Activated T-cell treated with anti-CD3 and anti-CD28 coated beads, Interleukin-2, amount 50 U/mL, for 4 hours (primary cell): ENCODE measurements at regions not wholly inside any gene's neighbourhood (a gene's known extent, or its start where the extent isn't known, plus 50 kb on each side); places are given as distances from the start of the nearest gene placed in this dataset.
A peak's percentile ranks its signal among the peaks of the same experiment; 100 is the strongest.

Experiments used
- ATAC-seq, 2 donors: fragments of 200-7000 bp; cut with Tn5 transposase; one replicate each; pipeline ENCODE4 v1.10.0; 2021
- DNase-seq: peaks from one replicate; pipeline ENCODE4 v3.0.0-alpha.2; 2020
- H3K27me3 Mint-ChIP-seq: one replicate; pipeline ENCODE4 v1.8.0; 2021; ENCODE audit warnings: low read depth, mixed read lengths
- H3K36me3 Mint-ChIP-seq: one replicate; pipeline ENCODE4 v1.8.0; 2022; ENCODE audit warnings: mixed read lengths; ENCODE audit not compliant: insufficient read depth
- H3K4me1 Mint-ChIP-seq: one replicate; pipeline ENCODE4 v1.8.0; 2021; ENCODE audit warnings: low read depth, mixed read lengths
- H3K4me3 Mint-ChIP-seq: one replicate; pipeline ENCODE4 v1.8.0; 2021; ENCODE audit warnings: mild to moderate bottlenecking, moderate library complexity, mixed read lengths
- H3K9me3 Mint-ChIP-seq: one replicate; pipeline ENCODE4 v1.8.0; 2021; ENCODE audit warnings: mixed read lengths

GRCh38 chr1:10924030-10924429, 88.4 kb upstream of the TARDBP start:
- no peak for DNase-seq
- ATAC-seq = no peak
- H3K4me1 Mint-ChIP-seq = no peaks in the 10 kb centered on the region
- no peak overlapping the region for H3K4me3 Mint-ChIP-seq
- H3K36me3 Mint-ChIP-seq = no peaks in the 10 kb centered on the region
- H3K27me3 Mint-ChIP-seq = peaks cover 8% of the 10 kb centered on the region
- no peaks in the 10 kb centered on the region for H3K9me3 Mint-ChIP-seq

- no peak for DNase-seq
- no peaks in the 10 kb centered on the region for H3K9me3 Mint-ChIP-seq
- H3K36me3 Mint-ChIP-seq = no peaks in the 10 kb centered on the region
- peaks cover 10% of the 10 kb centered on the region for H3K4me1 Mint-ChIP-seq
- ATAC-seq = no peak
- H3K4me3 Mint-ChIP-seq = no peak overlapping the region
- peaks cover 7% of the 10 kb centered on the region for H3K27me3 Mint-ChIP-seq
Measured at GRCh38 chr1:10928654-10929053, 83.8 kb upstream of the TARDBP start.

- Mint-ChIP-seq H3K9me3 (no peaks in the 10 kb centered on the region), H3K36me3 (no peaks in the 10 kb centered on the region), H3K4me3 (no peak overlapping the region), H3K27me3 (peaks cover 3% of the 10 kb centered on the region), H3K4me1 (peaks cover 11% of the 10 kb centered on the region)
- ATAC-seq (peak; percentile 79 to 88), DNase-seq (no peak)
Measured at GRCh38 chr1:10932088-10932487, 80.4 kb upstream of the TARDBP start.

- Mint-ChIP-seq H3K9me3 (no peaks in the 10 kb centered on the region), H3K27me3 (peaks cover 5% of the 10 kb centered on the region), H3K4me1 (peaks cover 19% of the 10 kb centered on the region), H3K4me3 (no peak overlapping the region), H3K36me3 (no peaks in the 10 kb centered on the region)
- DNase-seq = no peak
- no peak for ATAC-seq
Measured at GRCh38 chr1:10934150-10934818, 78.2 kb upstream of the TARDBP start.

GRCh38 chr1:10935246-10935645, 77.2 kb upstream of the TARDBP start:
- Mint-ChIP-seq H3K4me1 (peaks cover 28% of the 10 kb centered on the region), H3K9me3 (no peaks in the 10 kb centered on the region), H3K36me3 (no peaks in the 10 kb centered on the region), H3K27me3 (peaks cover 5% of the 10 kb centered on the region), H3K4me3 (no peak overlapping the region)
- no peak for ATAC-seq
- DNase-seq = no peak

- Mint-ChIP-seq H3K36me3 (no peaks in the 10 kb centered on the region), H3K9me3 (no peaks in the 10 kb centered on the region), H3K4me1 (peaks cover 33% of the 10 kb centered on the region), H3K4me3 (no peak overlapping the region), H3K27me3 (peaks cover 5% of the 10 kb centered on the region)
- no peak for DNase-seq
- ATAC-seq = no peak
Measured at GRCh38 chr1:10935724-10936123, 76.7 kb upstream of the TARDBP start.

GRCh38 chr1:10936998-10937901, 75.2 kb upstream of the TARDBP start:
- Mint-ChIP-seq H3K9me3 (no peaks in the 10 kb centered on the region), H3K27me3 (peaks cover 7% of the 10 kb centered on the region), H3K36me3 (no peaks in the 10 kb centered on the region), H3K4me3 (no peak overlapping the region), H3K4me1 (peaks cover 35% of the 10 kb centered on the region)
- ATAC-seq = peak in 1 of 2 donors; percentile 16
- DNase-seq = no peak

- Mint-ChIP-seq H3K4me1 (peaks cover 37% of the 10 kb centered on the region), H3K27me3 (peaks cover 22% of the 10 kb centered on the region), H3K4me3 (peak overlapping the region; percentile 68), H3K36me3 (no peaks in the 10 kb centered on the region), H3K9me3 (no peaks in the 10 kb centered on the region)
- no peak for DNase-seq
- no peak for ATAC-seq
Measured at GRCh38 chr1:10938741-10939417, 73.6 kb upstream of the TARDBP start.

GRCh38 chr1:10939654-10940450, 72.6 kb upstream of the TARDBP start:
- H3K36me3 Mint-ChIP-seq = no peaks in the 10 kb centered on the region
- H3K4me3 Mint-ChIP-seq = peak overlapping the region; percentile 68
- H3K27me3 Mint-ChIP-seq = peaks cover 32% of the 10 kb centered on the region
- peaks cover 41% of the 10 kb centered on the region for H3K4me1 Mint-ChIP-seq
- ATAC-seq (peak; percentile 74 to 79), DNase-seq (peak; percentile 23)
- H3K9me3 Mint-ChIP-seq = no peaks in the 10 kb centered on the region

GRCh38 chr1:10940451-10940804, 72.0 kb upstream of the TARDBP start:
- Mint-ChIP-seq H3K9me3 (no peaks in the 10 kb centered on the region), H3K36me3 (no peaks in the 10 kb centered on the region), H3K4me3 (peak overlapping the region; percentile 68), H3K4me1 (peaks cover 41% of the 10 kb centered on the region), H3K27me3 (peaks cover 35% of the 10 kb centered on the region)
- no peak for DNase-seq
- ATAC-seq = peak in 1 of 2 donors; percentile 6

GRCh38 chr1:10940838-10941237, 71.6 kb upstream of the TARDBP start:
- DNase-seq (no peak), ATAC-seq (no peak)
- no peaks in the 10 kb centered on the region for H3K36me3 Mint-ChIP-seq
- no peak overlapping the region for H3K4me3 Mint-ChIP-seq
- H3K4me1 Mint-ChIP-seq = peaks cover 41% of the 10 kb centered on the region
- H3K27me3 Mint-ChIP-seq = peaks cover 38% of the 10 kb centered on the region
- no peaks in the 10 kb centered on the region for H3K9me3 Mint-ChIP-seq

- ATAC-seq = no peak
- H3K4me3 Mint-ChIP-seq = no peak overlapping the region
- H3K27me3 Mint-ChIP-seq = peaks cover 37% of the 10 kb centered on the region
Measured at GRCh38 chr1:10941891-10942541, 70.4 kb upstream of the TARDBP start.

GRCh38 chr1:10942542-10942912, 69.9 kb upstream of the TARDBP start:
- Mint-ChIP-seq H3K36me3 (no peaks in the 10 kb centered on the region), H3K4me3 (no peak overlapping the region), H3K9me3 (no peaks in the 10 kb centered on the region), H3K4me1 (peaks cover 38% of the 10 kb centered on the region), H3K27me3 (peaks cover 37% of the 10 kb centered on the region)
- DNase-seq (no peak), ATAC-seq (no peak)

More at GRCh38 chr1:10941891-10942541, 70.4 kb upstream of the TARDBP start:
- no peaks in the 10 kb centered on the region for H3K9me3 Mint-ChIP-seq
- DNase-seq = peak; percentile 66
- H3K36me3 Mint-ChIP-seq = no peaks in the 10 kb centered on the region
- H3K4me1 Mint-ChIP-seq = peaks cover 41% of the 10 kb centered on the region
